HG03097 (cell line): ENCODE measurements at regions not wholly inside any gene's neighbourhood (a gene's known extent, or its start where the extent isn't known, plus 50 kb on each side); places are given as distances from the start of the nearest gene placed in this dataset.

Source experiments
- ATAC-seq: cut with Tn5 transposase; IDR thresholded peaks from one replicate; pipeline ENCODE4 v1.9.1; 2021; ENCODE audit not compliant: unreplicated experiment, low FRiP score

- ATAC-seq: no peak
Observed at GRCh38 chr11:28412029-28412428, 303.8 kb downstream of the METTL15 start.

- ATAC-seq: no peak
Observed at GRCh38 chr11:28401446-28401845, 293.3 kb downstream of the METTL15 start.

- ATAC-seq: no peak
Observed at GRCh38 chr11:28400331-28401100, 292.3 kb downstream of the METTL15 start.

- ATAC-seq: no peak
Observed at GRCh38 chr11:28393348-28393747, 285.2 kb downstream of the METTL15 start.

- no peak for ATAC-seq
Observed at GRCh38 chr11:28384418-28384817, 276.2 kb downstream of the METTL15 start.

GRCh38 chr11:28383456-28383855 lies 275.3 kb downstream of the METTL15 start:
- ATAC-seq: no peak
